H1 (cell line): ENCODE measurements at regions not wholly inside any gene's neighbourhood (a gene's known extent, or its start where the extent isn't known, plus 50 kb on each side); places are given as distances from the start of the nearest gene placed in this dataset.

Experiments
- BRCA1 ChIP-seq: IDR thresholded peaks from 2 replicates; pipeline ENCODE4 v1.6.1; 2012; ENCODE audit warnings: low read depth, low read length, improper control_type of control experiment

DNA sequence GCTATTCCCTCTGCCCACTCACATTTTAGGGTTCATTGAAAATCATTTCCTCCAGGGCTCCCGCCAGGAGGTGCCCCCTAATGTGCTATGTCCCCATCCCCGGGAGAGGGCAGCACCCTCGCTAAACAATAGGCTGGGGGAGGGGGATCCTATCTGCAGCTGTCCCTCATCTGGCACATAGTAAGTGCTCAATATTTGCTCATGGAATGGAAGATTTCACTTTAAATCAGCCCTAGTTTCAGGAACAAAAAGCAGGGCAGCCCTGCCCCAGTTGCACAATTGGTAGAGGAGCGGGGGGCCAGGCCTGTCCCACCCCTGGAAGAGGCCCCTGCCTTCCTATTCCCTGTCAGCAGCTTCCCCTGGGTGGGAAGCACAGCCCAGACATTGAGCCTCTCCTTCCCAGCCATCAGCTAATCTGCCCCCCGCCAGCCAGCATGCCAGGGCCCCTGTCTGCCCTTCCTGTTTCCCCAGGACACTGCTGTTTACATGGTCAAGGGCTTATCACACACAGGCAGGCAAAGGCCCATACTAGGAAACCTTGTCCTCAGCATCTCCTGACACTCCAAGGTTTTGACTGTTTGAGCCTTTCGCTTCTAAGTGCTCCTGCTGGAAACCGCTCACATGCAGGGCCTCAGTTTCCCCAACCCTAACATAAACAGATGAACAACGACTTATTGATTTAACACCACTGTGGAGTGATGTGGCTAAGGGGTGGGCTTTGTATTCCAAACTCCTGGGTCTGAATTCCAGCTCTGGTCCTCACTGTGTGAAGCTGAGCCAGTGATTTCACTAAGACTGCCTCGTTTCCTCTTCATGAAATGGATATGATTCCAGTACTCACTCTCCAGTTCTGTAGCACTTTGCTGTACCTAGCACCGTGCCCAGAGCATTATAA is 130.7 kb upstream of the ZMIZ1 start (continued):
- no peak for TF ChIP-seq BRCA1
